ENCODE measurements at regions not wholly inside any gene's neighbourhood (a gene's known extent, or its start where the extent isn't known, plus 50 kb on each side); places are given as distances from the start of the nearest gene placed in this dataset.
A peak's percentile ranks its signal among the peaks of the same experiment; 100 is the strongest.

DNA sequence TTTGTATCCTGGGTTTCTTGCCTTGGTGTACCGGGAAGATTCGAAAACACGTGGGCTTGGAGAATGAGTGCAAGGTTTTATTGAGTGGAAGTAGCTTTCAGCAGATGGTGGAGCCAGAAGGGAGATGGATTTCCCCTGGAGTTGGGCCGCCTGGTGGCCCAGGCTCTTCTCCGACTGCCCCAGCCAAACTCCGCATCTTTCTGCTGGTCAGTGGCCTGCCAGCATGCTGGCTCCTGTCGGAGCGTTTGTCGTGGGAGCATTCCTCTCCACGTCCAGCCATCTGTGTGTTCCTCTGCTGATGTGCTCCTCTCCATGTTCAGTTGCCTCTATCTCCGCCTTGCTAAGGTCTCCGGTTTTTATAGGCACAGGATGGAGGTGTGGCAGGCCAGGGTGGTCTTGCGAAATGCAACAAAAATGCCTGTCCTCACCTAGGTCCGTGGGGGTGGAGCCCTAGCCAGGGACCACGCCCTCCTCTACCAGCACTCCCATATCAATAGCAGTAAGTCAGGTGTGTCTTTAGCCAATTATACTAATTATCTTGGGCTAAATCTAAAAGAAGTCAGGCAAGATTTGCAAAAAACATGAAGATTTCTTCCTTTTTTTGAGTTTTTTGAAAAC is 745.8 kb upstream of the AMOT start:
- Mint-ChIP-seq H3K27me3 (no peaks in the 10 kb centered on the region), H3K27ac (no peak overlapping the region)

GRCh38 chrX:113580486-113580885 is 739.9 kb upstream of the AMOT start:
- Mint-ChIP-seq H3K4me1 (no peaks in the 10 kb centered on the region), H3K27ac (no peak overlapping the region), H3K36me3 (no peaks in the 10 kb centered on the region), H3K27me3 (no peaks in the 10 kb centered on the region), H3K4me3 (no peak overlapping the region), H3K9me3 (peaks cover 7 to 28% of the 10 kb centered on the region in 2 donors)
- ATAC-seq (replicated peaks) (no peak), DNase-seq (no peak)

More for the DNA sequence above, 745.8 kb upstream of the AMOT start:
- Mint-ChIP-seq H3K36me3 (no peaks in the 10 kb centered on the region), H3K4me1 (peaks cover 0 to 2% of the 10 kb centered on the region in 2 donors), H3K9me3 (peaks cover 4 to 14% of the 10 kb centered on the region in 2 donors), H3K4me3 (no peak overlapping the region)
- DNase-seq (no peak), ATAC-seq (replicated peaks) (no peak)

DNA sequence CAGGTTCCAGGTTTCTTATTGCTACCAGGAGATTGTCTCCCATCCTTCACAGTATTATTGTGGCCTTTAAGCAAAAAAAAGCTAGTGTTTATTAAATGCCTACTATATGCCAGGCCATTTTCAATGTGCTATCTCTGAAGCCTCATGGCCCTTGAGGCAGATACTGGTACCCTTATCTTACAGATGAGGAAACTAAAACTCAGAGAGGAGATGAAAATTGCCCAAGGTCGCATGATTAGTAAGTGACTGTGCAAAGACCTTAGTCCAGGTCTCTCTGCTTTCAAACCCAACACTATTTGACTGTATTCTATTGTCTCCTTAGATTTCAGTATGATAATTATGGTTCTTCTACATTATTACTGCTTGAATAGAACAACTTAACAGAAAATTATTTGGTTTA is 717.9 kb upstream of the AMOT start:
- DNase-seq (no peak), ATAC-seq (replicated peaks) (no peak)
- no peaks in the 10 kb centered on the region for H3K9me3 Mint-ChIP-seq
- no peak overlapping the region for H3K27ac Mint-ChIP-seq
- H3K4me3 Mint-ChIP-seq: no peak overlapping the region
- no peaks in the 10 kb centered on the region for H3K27me3 Mint-ChIP-seq
- no peaks in the 10 kb centered on the region for H3K36me3 Mint-ChIP-seq
- H3K4me1 Mint-ChIP-seq: no peaks in the 10 kb centered on the region

- DNase-seq: no peak
Observed at GRCh38 chrX:113551919-113552318, 711.3 kb upstream of the AMOT start.

DNA sequence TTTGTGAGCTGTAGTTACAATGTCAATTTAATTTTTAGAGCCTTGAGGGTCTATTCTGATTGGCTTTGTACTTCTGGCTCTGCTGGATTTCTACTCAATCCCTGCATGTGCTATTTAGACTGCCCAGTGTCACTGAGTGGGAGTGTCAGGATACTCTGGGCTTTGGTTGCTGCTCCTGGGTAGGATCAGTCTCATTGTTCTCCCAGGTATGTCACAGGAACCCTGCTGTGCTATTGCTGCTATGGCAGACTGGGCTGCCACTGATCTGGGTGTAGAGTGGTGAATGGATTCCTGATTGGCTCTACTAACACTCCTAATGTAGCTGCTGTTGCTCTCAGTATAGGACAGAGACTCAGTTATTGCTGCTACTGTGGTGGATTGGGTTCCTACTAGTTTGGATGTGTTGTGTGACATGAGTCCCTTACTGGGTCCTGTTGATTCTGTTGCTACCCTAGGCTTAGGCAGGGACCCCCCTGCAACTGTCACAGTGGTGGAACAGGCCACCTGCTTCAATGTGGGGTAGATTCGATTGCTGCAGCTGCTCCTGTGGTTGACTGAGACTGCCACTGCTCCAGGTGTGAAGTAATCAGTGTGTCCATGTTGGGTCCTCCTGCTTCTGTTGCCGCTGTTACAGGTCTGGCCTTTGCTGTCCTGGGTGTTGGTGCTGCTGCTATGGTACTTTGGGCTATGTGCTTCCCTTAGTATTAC is 707.8 kb upstream of the AMOT start:
- ATAC-seq (replicated peaks) (no peak), DNase-seq (no peak)
- no peaks in the 10 kb centered on the region for H3K27me3 Mint-ChIP-seq
- H3K27ac Mint-ChIP-seq: no peak overlapping the region
- no peaks in the 10 kb centered on the region for H3K4me1 Mint-ChIP-seq
- no peaks in the 10 kb centered on the region for H3K36me3 Mint-ChIP-seq
- H3K4me3 Mint-ChIP-seq: no peak overlapping the region
- no peaks in the 10 kb centered on the region for H3K9me3 Mint-ChIP-seq

More at GRCh38 chrX:113551919-113552318, 711.3 kb upstream of the AMOT start:
- Mint-ChIP-seq H3K27me3 (no peaks in the 10 kb centered on the region), H3K36me3 (no peaks in the 10 kb centered on the region), H3K27ac (no peak overlapping the region), H3K4me1 (no peaks in the 10 kb centered on the region), H3K4me3 (no peak overlapping the region), H3K9me3 (no peaks in the 10 kb centered on the region)
- ATAC-seq (replicated peaks): no peak

GRCh38 chrX:113545040-113545439 is 704.4 kb upstream of the AMOT start:
- no peaks in the 10 kb centered on the region for H3K27me3 Mint-ChIP-seq

GRCh38 chrX:113539599-113540356 is 699.1 kb upstream of the AMOT start:
- Mint-ChIP-seq H3K9me3 (peaks cover 3 to 7% of the 10 kb centered on the region in 2 donors), H3K27ac (no peak overlapping the region), H3K27me3 (no peaks in the 10 kb centered on the region), H3K36me3 (no peaks in the 10 kb centered on the region), H3K4me1 (no peaks in the 10 kb centered on the region), H3K4me3 (no peak overlapping the region)
- DNase-seq (no peak), ATAC-seq (replicated peaks) (no peak)

More at GRCh38 chrX:113545040-113545439, 704.4 kb upstream of the AMOT start:
- no peaks in the 10 kb centered on the region for H3K9me3 Mint-ChIP-seq
- no peak for ATAC-seq (replicated peaks)
- H3K4me1 Mint-ChIP-seq: no peaks in the 10 kb centered on the region
- no peaks in the 10 kb centered on the region for H3K36me3 Mint-ChIP-seq
- DNase-seq: no peak
- no peak overlapping the region for H3K27ac Mint-ChIP-seq
- H3K4me3 Mint-ChIP-seq: no peak overlapping the region

GRCh38 chrX:113529426-113530013 is 688.9 kb upstream of the AMOT start:
- no peaks in the 10 kb centered on the region for H3K9me3 Mint-ChIP-seq
- H3K36me3 Mint-ChIP-seq: no peaks in the 10 kb centered on the region
- peaks cover 3 to 9% of the 10 kb centered on the region in 2 donors for H3K4me1 Mint-ChIP-seq
- peak overlapping the region; percentile 65 for H3K27ac Mint-ChIP-seq
- H3K4me3 Mint-ChIP-seq: no peak overlapping the region
- DNase-seq (no peak), ATAC-seq (replicated peaks) (peak; percentile 63 to 76)
- H3K27me3 Mint-ChIP-seq: peaks cover 0 to 4% of the 10 kb centered on the region in 2 donors

GRCh38 chrX:113522814-113523213 is 682.2 kb upstream of the AMOT start:
- H3K27me3 Mint-ChIP-seq: peaks cover 0 to 4% of the 10 kb centered on the region in 2 donors
- DNase-seq: peak; percentile 10

DNA sequence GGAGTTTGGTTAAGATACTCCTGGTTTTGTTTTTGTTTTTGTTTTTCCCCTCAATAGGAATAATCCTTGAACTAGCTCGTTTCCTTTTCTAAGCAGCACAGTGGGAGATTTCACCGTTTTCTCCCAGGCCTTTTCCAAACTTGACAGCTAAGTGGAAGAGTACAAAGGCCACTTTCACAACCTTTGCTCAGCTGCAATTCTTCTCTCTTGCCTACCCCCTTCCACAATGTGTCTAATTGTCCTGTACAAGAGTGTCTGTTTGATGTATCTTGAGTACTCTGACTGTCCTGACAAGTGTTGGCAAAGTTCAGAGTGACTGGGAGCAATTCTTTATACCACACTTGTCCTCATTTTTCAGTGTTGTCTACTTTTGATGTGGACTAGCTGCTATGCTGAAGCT is 674.3 kb upstream of the AMOT start:
- Mint-ChIP-seq H3K4me1 (no peaks in the 10 kb centered on the region), H3K4me3 (no peak overlapping the region), H3K9me3 (no peaks in the 10 kb centered on the region), H3K36me3 (no peaks in the 10 kb centered on the region), H3K27ac (no peak overlapping the region), H3K27me3 (no peaks in the 10 kb centered on the region)
- ATAC-seq (replicated peaks) (no peak), DNase-seq (no peak)

More at GRCh38 chrX:113522814-113523213, 682.2 kb upstream of the AMOT start:
- Mint-ChIP-seq H3K9me3 (no peaks in the 10 kb centered on the region), H3K36me3 (no peaks in the 10 kb centered on the region), H3K4me1 (peaks cover 0 to 5% of the 10 kb centered on the region in 2 donors), H3K4me3 (no peak overlapping the region), H3K27ac (no peak overlapping the region)
- ATAC-seq (replicated peaks): peak; percentile 94 to 100

GRCh38 chrX:113512700-113513395 is 672.2 kb upstream of the AMOT start:
- DNase-seq (no peak), ATAC-seq (replicated peaks) (no peak)
- Mint-ChIP-seq H3K4me3 (no peak overlapping the region), H3K4me1 (no peaks in the 10 kb centered on the region), H3K27me3 (no peaks in the 10 kb centered on the region), H3K9me3 (no peaks in the 10 kb centered on the region), H3K36me3 (no peaks in the 10 kb centered on the region), H3K27ac (no peak overlapping the region)

GRCh38 chrX:113510586-113510985 is 670.0 kb upstream of the AMOT start:
- Mint-ChIP-seq H3K9me3 (no peaks in the 10 kb centered on the region), H3K27me3 (no peaks in the 10 kb centered on the region), H3K4me3 (no peak overlapping the region), H3K4me1 (no peaks in the 10 kb centered on the region), H3K27ac (no peak overlapping the region), H3K36me3 (no peaks in the 10 kb centered on the region)
- no peak for ATAC-seq (replicated peaks)
- no peak for DNase-seq

DNA sequence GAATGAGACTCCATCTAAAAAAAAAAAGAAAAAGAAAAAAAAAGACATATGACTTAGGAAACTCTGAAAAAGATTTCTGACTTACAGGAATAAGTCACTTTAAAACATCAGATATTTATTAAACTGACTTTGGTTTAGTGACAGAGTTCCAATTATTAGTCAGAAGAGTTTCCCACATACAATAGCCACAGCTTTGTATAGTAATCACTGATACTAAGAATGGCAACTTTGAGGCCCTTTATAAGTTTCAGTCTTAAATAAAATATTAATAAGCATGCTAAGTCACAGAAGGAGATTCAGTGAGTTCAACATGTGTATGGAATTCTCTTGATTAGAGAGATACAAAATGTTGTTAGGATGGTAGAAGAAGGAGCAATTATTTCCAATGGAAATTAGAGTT is 652.3 kb upstream of the AMOT start:
- DNase-seq (no peak), ATAC-seq (replicated peaks) (no peak)
- H3K4me1 Mint-ChIP-seq: no peaks in the 10 kb centered on the region
- peaks cover 8 to 10% of the 10 kb centered on the region in 2 donors for H3K9me3 Mint-ChIP-seq
- H3K36me3 Mint-ChIP-seq: peaks cover 0 to 1% of the 10 kb centered on the region in 2 donors
- no peak overlapping the region for H3K4me3 Mint-ChIP-seq
- no peaks in the 10 kb centered on the region for H3K27me3 Mint-ChIP-seq
- no peak overlapping the region for H3K27ac Mint-ChIP-seq

- Mint-ChIP-seq H3K4me3 (no peak overlapping the region), H3K36me3 (no peaks in the 10 kb centered on the region), H3K4me1 (peaks cover 0 to 7% of the 10 kb centered on the region in 2 donors), H3K9me3 (no peaks in the 10 kb centered on the region), H3K27me3 (no peaks in the 10 kb centered on the region), H3K27ac (no peak overlapping the region)
- ATAC-seq (replicated peaks): no peak
- DNase-seq: no peak
Observed at GRCh38 chrX:113473418-113473817, 632.8 kb upstream of the AMOT start.

Measured in stimulated activated naive B cell treated with anti-CD40 and anti-IgM and Interleukin-4, amounts not matched to agents 10 μg/mL and 1 μg/mL and 100 μg/mL, for 72 hours (primary cell).